Activated CD8-positive, alpha-beta memory T cell treated with anti-CD3 and anti-CD28 coated beads, Interleukin-2, amount 50 U/mL, for 1 hour (primary cell): ENCODE measurements at regions not wholly inside any gene's neighbourhood (a gene's known extent, or its start where the extent isn't known, plus 50 kb on each side); places are given as distances from the start of the nearest gene placed in this dataset.
"Not testable (repeated sequence)": the region's sequence is repeated elsewhere in the genome, so short reads cannot be mapped to it uniquely, and the experiment has no call there.

Experiments used
- DNase-seq: peaks from one replicate; pipeline ENCODE4 v3.0.0-alpha.2; 2020; ENCODE audit errors: extremely low read depth

- DNase-seq: not testable (repeated sequence)
Measured at GRCh38 chr15:20089541-20089940, 452.1 kb downstream of the GOLGA6L6 start.

- DNase-seq: not testable (repeated sequence)
Measured at GRCh38 chr15:20084026-20084425, 457.6 kb downstream of the GOLGA6L6 start.

GRCh38 chr15:20074082-20074481 lies 467.5 kb downstream of the GOLGA6L6 start:
- DNase-seq: not testable (repeated sequence)

- not testable (repeated sequence) for DNase-seq
Measured at GRCh38 chr15:20069043-20069442, 472.6 kb downstream of the GOLGA6L6 start.

- not testable (repeated sequence) for DNase-seq
Measured at GRCh38 chr15:20066173-20066572, 475.4 kb downstream of the GOLGA6L6 start.

GRCh38 chr15:20065508-20065907 lies 476.1 kb downstream of the GOLGA6L6 start:
- DNase-seq: not testable (repeated sequence)

GRCh38 chr15:20063167-20063566 lies 478.4 kb downstream of the GOLGA6L6 start:
- not testable (repeated sequence) for DNase-seq

GRCh38 chr15:20060838-20061237 lies 480.8 kb downstream of the GOLGA6L6 start:
- not testable (repeated sequence) for DNase-seq

- not testable (repeated sequence) for DNase-seq
Measured at GRCh38 chr15:20056871-20057270, 484.7 kb downstream of the GOLGA6L6 start.

GRCh38 chr15:20055921-20056320 lies 485.7 kb downstream of the GOLGA6L6 start:
- DNase-seq: not testable (repeated sequence)

- DNase-seq: not testable (repeated sequence)
Measured at GRCh38 chr15:20048189-20048588, 493.4 kb downstream of the GOLGA6L6 start.

GRCh38 chr15:20045165-20045564 lies 496.4 kb downstream of the GOLGA6L6 start:
- not testable (repeated sequence) for DNase-seq

- not testable (repeated sequence) for DNase-seq
Measured at GRCh38 chr15:20040691-20041090, 500.9 kb downstream of the GOLGA6L6 start.

GRCh38 chr15:20025040-20025439 lies 516.6 kb downstream of the GOLGA6L6 start:
- DNase-seq: not testable (repeated sequence)

- not testable (repeated sequence) for DNase-seq
Measured at GRCh38 chr15:20022349-20022748, 519.3 kb downstream of the GOLGA6L6 start.

- not testable (repeated sequence) for DNase-seq
Measured at GRCh38 chr15:20021351-20021750, 520.2 kb downstream of the GOLGA6L6 start.

GRCh38 chr15:20020588-20020987 lies 521.0 kb downstream of the GOLGA6L6 start:
- not testable (repeated sequence) for DNase-seq

GRCh38 chr15:20019758-20020157 lies 521.8 kb downstream of the GOLGA6L6 start:
- DNase-seq: not testable (repeated sequence)

- DNase-seq: not testable (repeated sequence)
Measured at GRCh38 chr15:20017581-20017980, 524.0 kb downstream of the GOLGA6L6 start.

- not testable (repeated sequence) for DNase-seq
Measured at GRCh38 chr15:20016941-20017340, 524.7 kb downstream of the GOLGA6L6 start.

GRCh38 chr15:20012837-20013236 lies 528.8 kb downstream of the GOLGA6L6 start:
- DNase-seq: not testable (repeated sequence)

- not testable (repeated sequence) for DNase-seq
Measured at GRCh38 chr15:20010759-20011158, 530.8 kb downstream of the GOLGA6L6 start.

GRCh38 chr15:20009619-20010018 lies 532.0 kb downstream of the GOLGA6L6 start:
- DNase-seq: not testable (repeated sequence)

GRCh38 chr15:20007338-20007737 lies 534.3 kb downstream of the GOLGA6L6 start:
- DNase-seq: not testable (repeated sequence)
